Fibroblast of skin of back (primary cell): ENCODE measurements at regions not wholly inside any gene's neighbourhood (a gene's known extent, or its start where the extent isn't known, plus 50 kb on each side); places are given as distances from the start of the nearest gene placed in this dataset.
A peak's percentile ranks its signal among the peaks of the same experiment; 100 is the strongest.

Source experiments
- DNase-seq: peaks from one replicate; pipeline ENCODE4 v3.0.0-alpha.2; 2013

DNA sequence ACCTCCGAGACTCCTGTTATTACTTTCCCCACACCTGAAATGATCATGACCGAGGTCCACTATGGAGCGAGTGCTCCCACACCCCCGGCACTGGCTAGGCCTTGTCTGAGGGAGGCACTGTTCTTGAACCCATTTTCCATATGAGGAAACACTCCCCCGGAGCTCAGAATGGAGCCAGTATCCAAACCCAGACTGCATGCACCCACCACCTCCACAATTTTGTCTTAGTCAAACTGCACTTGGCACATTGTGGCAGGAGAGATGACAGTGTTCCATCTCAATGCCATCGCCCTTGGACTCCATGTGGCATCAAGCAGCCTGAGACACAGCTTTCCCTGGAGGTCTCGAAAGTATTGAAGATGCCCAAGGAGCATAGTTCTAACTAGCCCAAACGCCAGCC is 154.1 kb downstream of the NUP210 start:
- no peak for DNase-seq

DNA sequence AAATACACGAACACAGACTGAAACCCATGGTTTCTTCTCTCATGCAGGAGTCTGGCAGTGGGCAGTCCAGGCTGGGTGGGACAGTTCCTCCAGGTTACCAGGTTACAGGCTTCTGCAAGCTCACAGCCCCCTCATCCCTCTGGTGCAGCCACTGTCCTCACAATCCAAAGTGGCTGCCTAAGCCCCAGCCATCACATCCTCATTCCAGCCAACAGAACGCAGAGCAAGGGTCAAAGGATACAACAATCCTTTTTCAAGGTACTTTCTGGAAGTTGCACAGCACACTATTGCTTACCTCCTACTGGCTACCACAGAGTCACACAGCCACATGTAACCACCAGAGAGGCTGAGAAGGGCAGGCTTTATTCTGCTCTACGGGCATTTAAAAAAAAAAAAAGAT is 154.6 kb downstream of the NUP210 start:
- DNase-seq: no peak

DNA sequence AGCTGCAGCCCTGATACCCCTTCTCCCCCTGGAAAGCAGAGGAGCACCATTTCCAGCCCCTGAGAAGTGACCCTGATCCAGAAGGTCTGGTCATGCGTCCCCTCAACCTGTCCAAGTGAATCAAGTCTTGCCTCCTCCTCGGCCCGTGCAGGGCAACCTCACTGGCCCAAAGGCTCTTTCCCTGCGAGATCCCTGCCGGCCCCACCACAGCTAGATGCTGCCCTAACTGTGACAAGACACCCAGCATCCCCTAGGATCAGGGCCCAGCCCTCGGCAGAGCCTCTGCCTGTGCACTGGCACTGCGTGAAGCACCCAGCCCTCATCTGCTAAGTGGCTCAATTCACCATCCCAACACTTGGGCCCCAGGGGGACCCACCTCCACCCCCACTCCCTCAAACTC is 155.1 kb downstream of the NUP210 start:
- DNase-seq: no peak

DNA sequence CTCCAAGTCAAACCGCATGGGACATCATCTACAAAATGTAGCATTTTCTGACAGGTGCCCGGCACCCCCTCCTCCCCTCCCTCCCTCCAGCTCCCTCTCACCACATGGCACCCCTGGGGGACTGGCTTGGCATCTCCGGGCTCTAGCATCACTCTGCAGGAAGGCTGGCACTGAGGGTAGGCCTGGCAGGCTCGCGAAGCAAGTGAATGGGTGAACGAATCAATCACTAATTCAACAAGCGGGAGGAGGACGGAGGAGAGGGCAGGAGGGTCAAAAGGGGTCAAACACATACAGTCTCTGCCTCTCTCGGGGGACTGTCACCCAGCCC is 155.7 kb downstream of the NUP210 start:
- no peak for DNase-seq

DNA sequence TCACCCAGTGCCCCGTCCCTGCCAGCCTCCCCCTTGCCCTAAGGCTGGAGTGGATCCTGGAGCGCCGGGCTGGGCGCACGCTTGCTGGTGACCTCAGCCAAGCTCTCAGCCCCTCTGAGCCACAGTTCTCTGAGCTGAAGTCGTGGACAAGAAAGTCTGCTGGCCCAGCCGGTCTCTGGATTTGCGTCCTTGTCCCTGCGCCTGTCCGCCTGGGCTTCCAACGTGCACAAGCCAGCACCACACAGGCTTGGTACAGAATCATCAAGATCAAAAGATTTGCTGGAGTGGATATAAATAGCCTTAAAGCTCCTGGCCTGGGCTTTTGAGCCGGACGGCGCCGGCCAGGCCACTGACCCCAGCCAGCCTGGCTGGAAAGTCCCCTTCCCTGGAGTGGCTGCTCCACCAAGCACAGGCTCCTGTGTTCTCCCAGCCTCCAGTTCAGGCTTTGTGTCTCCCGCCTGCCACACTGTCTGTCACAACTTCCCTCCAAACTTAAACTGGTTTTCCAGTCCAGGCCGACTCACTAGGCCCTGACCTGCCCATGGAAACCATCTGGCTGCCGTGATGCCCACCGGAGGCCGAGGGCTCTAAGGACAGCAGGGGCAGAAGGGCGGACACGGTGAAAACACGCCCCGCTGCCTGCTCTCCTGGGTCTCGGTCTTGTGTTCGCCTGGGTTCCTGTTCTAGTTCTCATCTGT is 156.2 kb downstream of the NUP210 start:
- DNase-seq: no peak

DNA sequence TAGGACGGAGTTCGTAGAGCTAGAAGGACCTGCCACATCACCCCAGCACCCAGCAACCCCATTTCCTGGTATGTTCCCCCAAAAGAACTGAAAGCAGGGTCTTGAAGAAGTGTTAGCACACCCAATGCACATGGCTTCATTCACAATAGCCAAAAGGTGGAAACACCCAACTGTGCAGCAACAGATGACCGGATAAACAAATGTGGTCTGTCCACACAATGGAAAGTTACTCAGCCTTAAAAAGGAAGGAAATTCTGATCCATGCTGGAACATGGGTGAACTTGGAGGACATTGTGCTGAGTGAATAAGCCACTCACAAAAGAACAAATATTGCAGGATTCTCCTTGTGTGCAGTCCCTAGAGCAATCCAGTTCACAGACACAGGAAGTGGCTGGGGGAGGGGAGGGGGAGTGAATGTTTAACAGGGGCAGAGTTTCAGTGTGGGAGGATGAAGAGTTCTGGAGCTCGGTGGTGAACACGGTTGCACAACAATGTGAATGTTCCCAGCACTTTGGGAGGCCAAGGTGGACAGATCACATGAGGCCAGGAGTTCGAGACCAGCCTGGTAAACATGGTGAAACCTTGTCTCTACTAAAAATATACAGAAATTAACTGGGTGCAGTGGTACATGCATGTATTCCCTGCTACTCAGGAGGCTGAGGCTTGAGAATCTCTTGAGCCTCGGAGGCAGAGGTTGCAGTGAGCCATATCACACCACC is 157.5 kb downstream of the NUP210 start:
- peak; percentile 5 for DNase-seq

DNA sequence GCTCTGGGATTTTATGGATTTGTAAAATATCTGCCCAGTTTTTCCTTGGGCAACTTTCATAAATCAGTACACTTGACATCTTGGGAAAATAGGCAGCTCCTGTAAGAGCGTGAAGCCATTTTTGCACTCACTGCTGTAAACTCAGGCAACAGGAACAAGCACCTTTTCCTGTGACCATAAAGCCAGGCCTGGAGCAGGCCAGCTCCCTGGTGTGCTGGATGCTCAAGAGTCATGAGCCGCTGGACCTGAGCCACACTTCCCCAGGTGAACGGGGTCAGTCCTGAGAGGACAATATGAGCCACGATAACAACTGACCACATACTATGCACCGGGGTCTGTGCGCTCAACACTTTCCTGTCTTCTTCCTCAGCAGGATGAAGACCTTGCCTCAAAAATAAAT is 158.2 kb downstream of the NUP210 start:
- no peak for DNase-seq

DNA sequence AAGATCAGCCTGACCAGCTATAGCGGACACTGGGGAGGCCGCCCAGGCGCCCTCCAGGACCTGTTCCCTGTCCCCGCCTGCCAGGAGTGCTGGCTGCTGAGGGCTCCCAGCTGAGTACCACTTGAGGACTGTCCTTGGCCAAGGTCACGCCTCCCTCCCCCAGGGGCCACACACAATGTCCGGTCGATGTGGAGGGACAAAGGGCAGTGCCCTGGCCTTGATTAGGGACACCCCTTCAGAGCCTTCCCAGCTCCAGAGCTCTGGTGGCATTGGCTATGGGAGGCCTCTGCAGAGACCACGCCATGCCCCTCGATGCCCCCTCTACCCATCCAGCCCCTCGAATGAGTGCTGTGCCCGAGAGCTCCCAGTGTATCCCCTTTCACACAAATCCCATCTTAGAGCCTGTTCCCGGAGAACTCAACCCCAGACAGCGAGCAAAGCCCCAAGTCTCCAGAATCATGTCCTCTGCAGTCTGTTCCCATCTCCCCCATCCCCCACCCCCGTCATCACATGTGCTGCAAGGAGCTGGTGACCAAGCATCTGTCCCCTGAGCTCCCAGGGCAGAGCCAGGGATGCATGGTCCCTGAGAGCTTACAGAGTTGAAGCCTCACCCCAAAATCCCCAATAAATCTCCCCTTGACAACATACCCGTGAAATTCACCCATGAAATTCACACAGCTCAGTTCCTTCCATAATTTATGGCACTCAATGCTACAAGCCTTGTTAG is 158.9 kb downstream of the NUP210 start:
- DNase-seq: no peak

DNA sequence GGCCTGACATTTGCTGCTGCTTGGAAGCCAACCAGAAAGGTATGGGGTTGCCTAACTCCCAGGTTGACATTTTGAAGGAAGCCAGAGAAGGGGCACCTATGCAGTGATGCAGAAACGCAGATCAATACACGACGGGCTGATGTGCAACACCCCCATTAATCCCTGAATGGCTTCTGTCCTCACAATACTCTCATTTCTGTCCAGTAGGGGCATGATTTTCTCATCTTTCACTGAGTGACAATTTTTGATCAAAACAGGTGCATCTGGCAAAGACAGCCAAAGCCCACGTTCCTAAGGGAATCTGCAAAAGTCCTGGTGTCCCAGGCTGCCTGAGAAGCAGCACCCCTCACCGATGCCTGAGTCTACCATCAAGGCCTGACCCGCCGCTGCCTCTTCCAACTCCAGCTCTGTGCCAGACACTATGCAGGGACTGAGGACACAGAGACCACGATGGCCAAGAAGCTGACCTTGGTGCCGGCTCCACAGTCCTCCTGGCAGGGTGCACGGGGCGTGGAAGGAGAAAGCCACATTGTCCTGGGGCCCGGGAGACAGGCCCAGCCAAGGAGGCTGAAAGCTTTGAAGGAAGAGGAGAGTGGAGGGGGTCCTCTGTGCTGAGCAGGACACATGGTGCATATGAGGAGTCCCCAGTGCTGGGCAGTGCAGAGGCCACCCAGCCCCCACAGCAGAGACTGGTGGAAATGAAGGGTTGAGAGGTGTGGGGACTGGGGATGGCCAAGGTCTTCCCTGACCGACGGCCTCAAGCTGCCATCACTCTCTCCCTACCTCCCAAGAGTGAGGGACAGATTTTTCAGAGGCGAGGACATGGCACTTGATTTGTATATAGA is 159.6 kb downstream of the NUP210 start:
- DNase-seq: no peak

DNA sequence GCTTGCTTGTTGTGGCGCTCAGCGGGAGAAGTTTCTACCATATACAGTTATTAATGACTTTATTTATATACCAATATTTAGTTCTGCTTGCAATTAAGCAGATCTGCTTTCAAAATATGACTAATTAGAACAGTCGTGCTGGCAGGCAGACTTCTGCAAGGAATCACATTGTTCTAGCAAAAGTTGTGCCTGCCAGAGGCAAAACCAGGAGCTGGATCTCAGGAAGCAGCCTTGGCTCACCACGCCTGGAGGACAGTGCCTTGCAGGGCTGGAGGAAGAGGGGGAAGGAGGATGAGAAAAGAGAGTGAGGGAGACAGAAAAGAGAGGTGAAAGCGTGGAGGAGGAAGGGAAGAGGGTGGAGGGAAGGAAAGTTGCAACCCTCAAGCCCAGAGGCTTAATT is 160.3 kb downstream of the NUP210 start:
- DNase-seq: no peak

DNA sequence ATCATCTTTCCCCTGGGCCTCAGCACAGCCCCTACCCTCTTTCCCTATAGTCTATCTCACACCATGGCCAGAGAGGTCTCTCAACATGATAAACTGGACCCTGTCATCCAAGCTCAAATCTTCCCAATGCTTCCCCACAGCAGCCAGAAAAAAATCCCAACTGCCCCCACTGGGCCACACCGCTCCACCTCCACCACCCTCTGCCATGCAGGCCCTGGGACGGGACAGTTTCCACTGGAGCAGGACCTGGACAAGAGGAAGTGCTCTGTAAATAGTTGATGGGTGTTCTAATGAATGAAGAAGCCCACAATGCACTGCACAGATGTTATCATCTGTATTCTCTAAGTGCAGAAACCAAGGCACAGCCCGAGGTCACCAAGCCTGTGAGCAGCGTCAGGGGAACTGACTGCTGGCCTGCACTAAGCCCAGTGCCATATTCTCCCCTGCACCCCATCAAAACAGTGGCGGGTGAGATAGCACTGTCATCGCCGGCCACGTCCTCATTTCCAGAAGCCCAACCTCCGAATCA is 161.1 kb downstream of the NUP210 start:
- DNase-seq: no peak

DNA sequence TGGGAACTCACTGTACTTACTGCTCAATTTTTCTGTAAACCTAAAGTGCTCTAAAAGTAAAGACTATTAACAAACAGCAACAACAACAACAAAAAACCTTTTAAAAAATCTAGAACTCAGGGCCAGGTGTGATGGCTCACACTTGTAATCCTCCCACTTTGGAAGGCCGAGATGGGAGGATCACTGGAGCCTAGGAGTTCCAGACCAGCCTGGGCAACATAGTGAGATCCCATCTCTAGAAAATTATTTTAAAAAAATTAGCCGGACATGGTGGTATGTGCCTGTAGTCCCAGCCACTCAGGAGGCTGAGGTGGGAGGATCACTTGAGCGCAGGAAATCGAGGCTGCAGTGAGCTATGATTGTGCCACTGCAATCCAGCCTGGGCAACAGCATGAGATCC is 161.8 kb downstream of the NUP210 start:
- DNase-seq: no peak

DNA sequence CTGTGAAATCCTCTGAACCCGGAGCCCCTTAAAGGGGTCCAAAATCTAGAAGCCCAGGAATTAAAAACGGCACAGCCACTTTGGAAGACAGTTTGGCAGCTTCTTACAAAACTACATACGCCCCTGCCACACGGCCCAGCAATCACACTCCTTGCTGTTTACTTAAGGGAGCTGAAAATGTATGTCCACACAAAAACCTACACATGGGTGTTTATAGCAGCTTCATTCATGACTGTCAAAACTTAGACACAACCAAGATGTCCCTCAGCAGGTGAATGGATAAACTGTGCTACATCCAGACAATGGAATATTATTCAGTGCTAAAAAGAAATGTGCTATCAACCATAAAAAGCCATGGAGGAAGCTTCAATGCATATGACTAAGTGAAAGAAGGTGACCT is 162.5 kb downstream of the NUP210 start:
- no peak for DNase-seq

DNA sequence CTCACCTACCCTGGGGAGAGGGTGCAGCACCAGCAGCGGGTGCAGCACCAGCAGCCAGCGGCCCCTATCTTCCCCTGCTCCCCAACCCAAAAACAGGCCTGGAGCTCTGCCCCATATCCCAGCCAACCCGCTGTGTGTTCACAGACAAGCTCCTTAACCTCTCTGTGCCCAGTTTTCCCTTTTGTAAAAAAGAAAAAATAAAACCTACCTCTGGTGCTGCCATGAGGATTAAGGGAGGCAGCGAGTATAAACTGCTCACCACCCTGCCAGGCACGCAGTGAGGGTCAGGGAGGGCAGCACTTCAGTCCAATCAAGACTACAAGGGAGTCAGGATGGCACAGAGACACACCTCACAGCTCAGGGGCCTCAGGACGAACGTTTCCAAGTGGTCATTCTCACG is 163.3 kb downstream of the NUP210 start:
- no peak for DNase-seq

DNA sequence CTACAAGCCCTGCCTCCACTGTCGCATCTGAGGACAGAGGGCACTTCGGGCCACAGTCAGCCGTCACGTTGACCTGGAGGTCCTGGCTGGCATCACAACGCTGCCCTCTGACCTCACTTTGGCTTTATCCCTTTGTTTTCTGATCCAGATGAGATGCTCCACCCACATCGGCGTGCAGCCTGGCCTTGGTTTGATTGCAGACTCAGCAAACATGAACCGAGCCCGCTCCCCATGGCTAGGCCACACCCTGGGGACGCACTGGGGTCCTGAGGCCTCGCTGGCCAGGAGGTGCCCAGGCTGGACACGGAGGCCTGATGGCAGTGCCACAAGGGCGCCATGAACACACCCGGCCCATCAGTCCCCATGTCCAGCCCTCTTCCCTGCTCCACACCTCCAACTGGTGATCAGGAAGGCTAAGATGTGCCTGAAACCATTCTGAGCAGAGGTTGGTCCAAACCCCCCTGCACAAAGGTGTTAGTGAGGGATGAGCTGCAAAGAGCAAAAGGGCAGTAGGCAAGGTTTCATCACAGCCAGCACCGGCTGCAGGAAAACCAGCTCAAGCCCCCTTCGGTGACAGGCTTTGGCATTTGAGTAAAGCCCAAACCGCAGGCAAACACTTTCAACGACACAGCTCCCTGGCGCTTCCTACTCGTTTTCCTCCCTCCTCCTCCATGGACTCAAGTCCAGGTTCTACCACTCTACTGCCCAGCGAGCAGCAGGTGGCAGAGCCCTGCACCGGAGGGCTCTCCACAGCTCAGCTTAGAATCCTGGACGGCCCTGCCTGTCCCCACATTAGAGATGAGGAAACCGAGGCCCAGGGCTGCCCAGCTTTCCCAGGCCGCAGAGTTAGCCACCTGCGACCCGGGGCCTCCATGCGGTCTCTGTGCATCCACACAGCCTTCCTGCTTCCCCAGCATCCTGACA is 165.8 kb downstream of the NUP210 start:
- DNase-seq: no peak

DNA sequence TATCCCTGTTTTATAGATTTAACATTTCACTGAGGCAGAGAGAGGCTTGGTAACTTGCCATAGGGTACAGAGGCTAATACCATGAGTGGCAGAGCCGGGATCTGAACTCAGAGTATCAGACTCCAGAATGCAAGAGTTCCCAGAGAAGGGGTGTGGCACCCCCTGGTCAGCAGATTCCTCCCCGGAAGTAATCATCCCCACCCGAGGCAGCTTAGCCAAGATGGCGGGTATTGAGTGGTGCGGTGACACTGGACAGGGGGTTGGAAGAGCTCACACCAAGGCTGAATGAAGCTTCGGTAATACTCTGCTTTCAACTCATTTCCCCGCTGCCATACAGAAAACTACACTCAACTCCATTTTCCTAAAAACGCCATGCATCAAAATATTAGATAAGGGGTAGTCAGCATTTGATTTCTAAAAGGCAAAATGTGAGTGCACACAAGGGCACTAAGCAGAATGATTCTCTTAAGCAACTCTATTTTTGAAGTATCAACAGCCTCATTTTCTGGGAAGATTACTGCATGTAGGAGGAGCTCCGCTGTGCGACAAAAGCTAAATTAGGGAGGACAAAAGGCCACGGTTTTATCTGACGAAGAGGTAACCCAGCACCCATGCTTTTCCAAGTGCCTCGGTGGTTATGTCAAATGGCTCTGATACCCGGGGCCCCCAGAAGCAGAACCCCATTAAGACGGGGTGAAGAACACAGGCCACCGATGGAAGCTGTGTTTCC is 166.7 kb downstream of the NUP210 start:
- DNase-seq: no peak

DNA sequence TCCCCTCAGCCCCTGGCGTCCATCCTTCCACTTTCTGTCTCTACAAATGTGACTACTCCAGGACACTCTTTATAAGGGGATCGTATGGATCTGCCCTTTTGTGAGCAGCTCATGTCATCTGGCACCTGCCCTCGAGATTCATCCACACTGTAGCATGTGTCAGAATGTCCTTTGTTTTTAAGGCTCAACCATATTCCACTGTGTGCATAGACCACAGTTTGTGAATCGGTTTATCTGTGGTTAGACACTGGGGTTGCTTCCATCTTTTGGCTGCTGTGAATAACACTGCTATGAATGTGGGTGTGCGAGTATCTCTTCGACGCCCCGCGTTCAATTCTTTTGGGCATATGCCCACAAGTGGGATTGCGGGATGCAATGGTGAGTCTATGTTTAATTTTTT is 167.9 kb downstream of the NUP210 start:
- DNase-seq: no peak

DNA sequence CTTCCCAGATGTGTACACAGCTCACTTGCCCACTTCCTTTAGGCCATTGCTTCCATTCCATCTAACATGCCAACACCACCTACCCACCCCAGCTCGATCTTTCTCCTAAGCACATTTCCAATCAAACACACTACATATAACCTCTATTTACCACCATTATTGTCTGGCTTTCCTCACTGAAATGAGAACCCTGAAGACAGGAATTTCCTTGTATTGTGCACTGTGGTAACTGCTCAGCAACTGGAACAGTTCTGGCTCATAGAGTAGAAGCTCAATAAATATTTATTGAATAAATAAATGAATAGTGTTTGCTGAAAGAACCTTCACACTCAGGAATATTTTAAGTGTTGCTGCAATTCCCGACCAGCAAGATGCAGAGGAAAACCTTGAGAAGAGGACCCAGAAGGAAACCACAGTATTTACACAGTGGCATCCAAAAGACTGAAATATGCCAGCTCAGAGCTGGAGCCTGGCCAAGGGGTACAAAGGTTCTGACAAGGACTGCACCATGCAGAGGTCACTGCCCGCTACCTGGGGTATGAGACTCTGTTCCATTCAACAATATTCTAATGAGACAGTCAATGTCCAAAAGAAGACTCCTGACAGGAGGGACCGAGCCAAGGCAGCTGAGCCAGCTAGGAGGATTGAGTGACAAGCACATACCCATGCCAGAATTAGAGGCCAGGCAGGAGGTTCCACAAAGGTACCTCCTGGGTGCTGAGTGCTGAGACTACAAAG is 168.8 kb downstream of the NUP210 start:
- no peak for DNase-seq

DNA sequence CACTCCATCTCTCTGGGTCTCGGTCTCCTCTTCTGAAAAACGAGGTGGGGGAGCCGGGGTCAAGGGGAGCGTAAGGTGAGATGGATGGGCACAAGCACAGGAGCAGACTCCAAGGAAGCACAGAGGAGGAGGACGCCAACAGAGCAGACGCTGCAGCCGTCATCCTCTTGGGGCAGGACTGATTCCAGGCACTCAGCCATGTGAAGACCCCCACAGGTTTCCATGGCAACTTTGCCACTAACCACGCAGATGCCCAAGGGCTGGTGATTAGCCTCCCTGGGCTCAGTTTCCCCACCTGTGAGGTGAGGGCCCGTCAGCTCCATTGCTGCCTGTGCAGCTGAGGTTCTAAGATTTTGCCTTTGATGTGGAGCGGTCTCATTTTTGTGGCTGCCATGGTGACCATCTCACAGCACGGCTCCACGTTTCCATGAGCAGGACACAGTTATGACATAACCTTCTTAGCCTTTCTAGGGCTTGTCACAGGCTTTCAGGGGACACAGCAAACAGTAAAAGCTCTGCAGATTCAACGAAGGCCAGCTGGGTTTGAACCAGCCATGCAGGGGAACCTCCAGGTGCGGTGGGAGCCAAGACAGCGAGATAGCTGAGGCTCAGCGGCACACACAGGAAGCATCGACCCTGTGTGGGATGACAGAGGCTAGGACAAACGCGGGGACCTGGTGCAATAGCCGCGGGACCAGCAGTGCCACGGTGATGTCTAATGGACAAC is 170.3 kb downstream of the NUP210 start:
- DNase-seq: no peak

DNA sequence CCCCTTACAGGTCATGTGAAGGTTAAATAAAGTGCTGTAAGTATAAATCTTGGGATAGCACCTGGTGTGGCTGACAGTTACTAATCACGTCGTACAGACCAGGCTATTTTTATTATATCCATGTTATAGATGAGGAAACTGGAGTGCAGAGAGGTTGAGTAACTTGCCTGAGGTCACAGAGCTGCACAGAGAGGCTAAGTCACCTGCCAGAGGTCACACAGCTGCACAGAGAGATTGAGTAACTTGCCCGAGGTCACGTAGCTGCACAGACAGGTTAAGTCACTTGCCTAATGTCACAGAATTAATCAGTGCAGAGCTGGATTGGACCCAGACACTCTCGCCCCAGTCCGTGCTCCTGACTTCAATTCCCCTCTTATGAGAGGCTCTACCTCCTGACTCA is 171.5 kb downstream of the NUP210 start:
- DNase-seq: no peak
